ENCODE measurements at regions not wholly inside any gene's neighbourhood (a gene's known extent, or its start where the extent isn't known, plus 50 kb on each side); places are given as distances from the start of the nearest gene placed in this dataset.
A peak's percentile ranks its signal among the peaks of the same experiment; 100 is the strongest.
"Not testable (repeated sequence)": the region's sequence is repeated elsewhere in the genome, so short reads cannot be mapped to it uniquely, and the experiment has no call there.

GRCh38 chr21:10325546-10325945, 195.8 kb upstream of the TPTE start:
- H3K9ac ChIP-seq; H3F3A ChIP-seq (ENCODE audit: insufficient read depth); H3K4me2 ChIP-seq (ENCODE audit: unreplicated experiment); H3K27me3 ChIP-seq (replicated peaks; ENCODE audit: insufficient read depth); H3K4me1 ChIP-seq (ENCODE audit: insufficient read depth); H2AFZ ChIP-seq; H3K27ac ChIP-seq; in situ Hi-C loops (cut with MboI); H3K9me2 ChIP-seq (ENCODE audit: insufficient read depth); H3K4me3 ChIP-seq; H3K79me2 ChIP-seq (ENCODE audit: insufficient read depth); H3K9me3 ChIP-seq (ENCODE audit: low read depth); H3K36me3 ChIP-seq (ENCODE audit: low read depth); H4K20me1 ChIP-seq (ENCODE audit: insufficient read depth): not testable (repeated sequence)
- WGBS, 2 experiments (ENCODE audit: low coverage in 1 of 2, low lambda C conversion rate in 2 of 2, missing lambda C conversion rate in 2 of 2): 36 to 46% methylated on average over 5 of the region's 5 CpGs
- peak; percentile 64 for DNase-seq

DNA sequence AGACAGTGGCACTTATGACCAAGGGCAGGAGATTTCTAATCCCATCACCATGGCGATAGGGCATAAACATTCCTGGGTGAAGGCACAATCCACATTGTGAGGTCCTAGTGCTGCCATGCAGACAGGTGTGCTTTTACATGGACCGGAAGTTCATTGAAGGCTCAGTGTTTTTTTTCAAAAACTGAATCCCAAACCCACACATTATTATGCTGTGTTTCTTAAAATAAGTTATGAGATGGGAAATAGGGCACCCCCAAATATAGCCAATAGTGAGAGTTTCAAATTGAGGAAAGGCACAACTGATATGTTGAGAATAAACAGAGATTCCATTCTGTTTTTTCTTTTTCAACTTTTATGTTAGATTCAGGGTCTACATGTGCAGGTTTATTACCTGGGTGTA, 195.2 kb upstream of the TPTE start:
- H3K9me3 ChIP-seq (ENCODE audit: low read depth); H3K27me3 ChIP-seq (replicated peaks; ENCODE audit: insufficient read depth); H3K4me3 ChIP-seq; H2AFZ ChIP-seq; H3K79me2 ChIP-seq (ENCODE audit: insufficient read depth); in situ Hi-C loops (cut with MboI); DNase-seq; H4K20me1 ChIP-seq (ENCODE audit: insufficient read depth); H3K4me2 ChIP-seq (ENCODE audit: unreplicated experiment); H3F3A ChIP-seq (ENCODE audit: insufficient read depth); H3K36me3 ChIP-seq (ENCODE audit: low read depth); H3K9ac ChIP-seq; H3K27ac ChIP-seq; H3K9me2 ChIP-seq (ENCODE audit: insufficient read depth); H3K4me1 ChIP-seq (ENCODE audit: insufficient read depth): not testable (repeated sequence)
- 52 to 61% methylated on average over 2 of the region's 2 CpGs for WGBS, 2 experiments (ENCODE audit: low coverage in 1 of 2, low lambda C conversion rate in 2 of 2, missing lambda C conversion rate in 2 of 2)

- WGBS, 2 experiments (ENCODE audit: low coverage in 1 of 2, low lambda C conversion rate in 2 of 2, missing lambda C conversion rate in 2 of 2): 12 to 14% methylated on average over 6 of the region's 6 CpGs
- in situ Hi-C loops (cut with MboI); DNase-seq: not testable (repeated sequence)
These were observed 192.7 kb upstream of the TPTE start for GRCh38 chr21:10328646-10329045.

DNA sequence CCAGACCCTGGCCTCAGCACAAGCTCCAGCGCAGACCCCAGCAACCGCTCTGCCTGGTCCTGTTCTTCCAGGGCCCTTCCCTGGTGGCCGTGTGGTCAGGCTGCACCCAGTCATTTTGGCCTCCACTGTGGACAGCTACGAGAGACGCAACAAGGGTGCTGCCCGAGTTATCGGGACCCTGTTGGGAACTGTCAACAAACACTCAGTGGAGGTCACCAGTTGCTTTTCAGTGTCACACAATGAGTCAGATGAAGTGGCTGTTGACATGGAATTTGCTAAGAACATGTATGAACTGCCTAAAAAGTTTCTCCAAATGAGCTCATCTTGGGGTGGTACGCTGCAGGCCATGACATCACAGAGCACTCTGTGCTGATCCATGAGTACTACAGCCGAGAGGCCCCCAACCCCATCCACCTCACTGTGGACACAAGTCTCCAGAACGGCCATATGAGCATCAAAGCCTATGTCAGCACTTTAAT, 190.7 kb upstream of the TPTE start:
- H3K27ac ChIP-seq; DNase-seq; H3K9me2 ChIP-seq (ENCODE audit: insufficient read depth); H3K36me3 ChIP-seq (ENCODE audit: low read depth); H3K9ac ChIP-seq; H2AFZ ChIP-seq; in situ Hi-C loops (cut with MboI); H3K4me1 ChIP-seq (ENCODE audit: insufficient read depth); H3K79me2 ChIP-seq (ENCODE audit: insufficient read depth); H3K4me2 ChIP-seq (ENCODE audit: unreplicated experiment); H4K20me1 ChIP-seq (ENCODE audit: insufficient read depth); H3K4me3 ChIP-seq; H3K27me3 ChIP-seq (replicated peaks; ENCODE audit: insufficient read depth); H3F3A ChIP-seq (ENCODE audit: insufficient read depth); H3K9me3 ChIP-seq (ENCODE audit: low read depth): not testable (repeated sequence)
- WGBS, 2 experiments (ENCODE audit: low coverage in 1 of 2, low lambda C conversion rate in 2 of 2, missing lambda C conversion rate in 2 of 2): 39 to 43% methylated on average over 10 of the region's 10 CpGs

More at GRCh38 chr21:10328646-10329045, 192.7 kb upstream of the TPTE start:
- H4K20me1 ChIP-seq (ENCODE audit: insufficient read depth); H2AFZ ChIP-seq; H3K9me2 ChIP-seq (ENCODE audit: insufficient read depth); H3K27me3 ChIP-seq (replicated peaks; ENCODE audit: insufficient read depth); H3K4me1 ChIP-seq (ENCODE audit: insufficient read depth); H3K4me2 ChIP-seq (ENCODE audit: unreplicated experiment); H3K4me3 ChIP-seq; H3F3A ChIP-seq (ENCODE audit: insufficient read depth); H3K79me2 ChIP-seq (ENCODE audit: insufficient read depth); H3K27ac ChIP-seq; H3K9ac ChIP-seq; H3K9me3 ChIP-seq (ENCODE audit: low read depth); H3K36me3 ChIP-seq (ENCODE audit: low read depth): not testable (repeated sequence)

GRCh38 chr21:10331134-10331533, 190.2 kb upstream of the TPTE start:
- H3K27ac ChIP-seq; H3K9me2 ChIP-seq (ENCODE audit: insufficient read depth); H3K27me3 ChIP-seq (replicated peaks; ENCODE audit: insufficient read depth); in situ Hi-C loops (cut with MboI); H3K9ac ChIP-seq; H2AFZ ChIP-seq; H3K4me1 ChIP-seq (ENCODE audit: insufficient read depth); H3K4me2 ChIP-seq (ENCODE audit: unreplicated experiment); H3K4me3 ChIP-seq; H4K20me1 ChIP-seq (ENCODE audit: insufficient read depth); H3K9me3 ChIP-seq (ENCODE audit: low read depth); DNase-seq; H3K36me3 ChIP-seq (ENCODE audit: low read depth); H3F3A ChIP-seq (ENCODE audit: insufficient read depth); H3K79me2 ChIP-seq (ENCODE audit: insufficient read depth): not testable (repeated sequence)
- WGBS, 2 experiments (ENCODE audit: low coverage in 1 of 2, low lambda C conversion rate in 2 of 2, missing lambda C conversion rate in 2 of 2): 39 to 40% methylated on average over 5 of the region's 5 CpGs

- WGBS, 2 experiments (ENCODE audit: low coverage in 1 of 2, low lambda C conversion rate in 2 of 2, missing lambda C conversion rate in 2 of 2): 26 to 29% methylated on average over 2 of the region's 2 CpGs
These were observed 188.4 kb upstream of the TPTE start for GRCh38 chr21:10332935-10333334.

DNA sequence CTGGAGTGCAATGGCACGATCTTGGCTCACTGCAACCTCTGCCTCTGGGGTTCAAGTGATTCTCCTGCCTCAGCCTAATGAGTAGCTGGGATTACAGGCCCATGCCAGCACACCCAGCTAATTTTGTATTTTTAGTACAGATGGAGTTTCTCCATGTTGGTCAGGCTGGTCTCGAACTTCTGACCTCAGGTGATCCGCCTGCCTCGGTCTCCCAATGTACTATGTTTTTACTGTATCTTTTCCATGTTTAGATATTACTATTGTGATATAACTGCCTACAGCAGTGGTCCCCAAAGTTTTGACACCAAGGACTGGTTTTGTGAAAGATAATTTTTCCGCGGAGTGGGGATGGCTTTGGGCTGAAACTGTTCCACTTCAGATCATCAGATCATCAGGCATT, 187.0 kb upstream of the TPTE start:
- not testable (repeated sequence) for H2AFZ ChIP-seq, H3K4me3 ChIP-seq

More at GRCh38 chr21:10332935-10333334, 188.4 kb upstream of the TPTE start:
- H3K27ac ChIP-seq; H3K36me3 ChIP-seq (ENCODE audit: low read depth); H3K4me1 ChIP-seq (ENCODE audit: insufficient read depth); H3K4me2 ChIP-seq (ENCODE audit: unreplicated experiment); H3K4me3 ChIP-seq; H3K9ac ChIP-seq; DNase-seq; in situ Hi-C loops (cut with MboI); H3F3A ChIP-seq (ENCODE audit: insufficient read depth); H3K9me3 ChIP-seq (ENCODE audit: low read depth); H2AFZ ChIP-seq; H3K79me2 ChIP-seq (ENCODE audit: insufficient read depth); H3K27me3 ChIP-seq (replicated peaks; ENCODE audit: insufficient read depth); H4K20me1 ChIP-seq (ENCODE audit: insufficient read depth); H3K9me2 ChIP-seq (ENCODE audit: insufficient read depth): not testable (repeated sequence)

GRCh38 chr21:10342261-10342956, 179.0 kb upstream of the TPTE start:
- H3K27ac ChIP-seq; H4K20me1 ChIP-seq (ENCODE audit: insufficient read depth); H3K4me1 ChIP-seq (ENCODE audit: insufficient read depth); H3K79me2 ChIP-seq (ENCODE audit: insufficient read depth); H3K9ac ChIP-seq; H3K36me3 ChIP-seq (ENCODE audit: low read depth); H3K27me3 ChIP-seq (replicated peaks; ENCODE audit: insufficient read depth); DNase-seq; H3K9me3 ChIP-seq (ENCODE audit: low read depth); H3K9me2 ChIP-seq (ENCODE audit: insufficient read depth); H3F3A ChIP-seq (ENCODE audit: insufficient read depth); in situ Hi-C loops (cut with MboI); H3K4me3 ChIP-seq; H3K4me2 ChIP-seq (ENCODE audit: unreplicated experiment); H2AFZ ChIP-seq: not testable (repeated sequence)
- WGBS, 2 experiments (ENCODE audit: low coverage in 1 of 2, low lambda C conversion rate in 2 of 2, missing lambda C conversion rate in 2 of 2): 49 to 57% methylated on average over 29 to 31 of the region's 46 CpGs

More for the DNA sequence above, 187.0 kb upstream of the TPTE start:
- H3K9me3 ChIP-seq (ENCODE audit: low read depth); in situ Hi-C loops (cut with MboI); H3F3A ChIP-seq (ENCODE audit: insufficient read depth); H3K4me2 ChIP-seq (ENCODE audit: unreplicated experiment); H3K4me1 ChIP-seq (ENCODE audit: insufficient read depth); DNase-seq; H3K27me3 ChIP-seq (replicated peaks; ENCODE audit: insufficient read depth); H3K9me2 ChIP-seq (ENCODE audit: insufficient read depth); H3K36me3 ChIP-seq (ENCODE audit: low read depth); H4K20me1 ChIP-seq (ENCODE audit: insufficient read depth); H3K9ac ChIP-seq; H3K79me2 ChIP-seq (ENCODE audit: insufficient read depth); H3K27ac ChIP-seq: not testable (repeated sequence)
- WGBS, 2 experiments (ENCODE audit: low coverage in 1 of 2, low lambda C conversion rate in 2 of 2, missing lambda C conversion rate in 2 of 2): 27 to 36% methylated on average over 6 of the region's 6 CpGs
